ENCODE measurements at regions not wholly inside any gene's neighbourhood (a gene's known extent, or its start where the extent isn't known, plus 50 kb on each side); places are given as distances from the start of the nearest gene placed in this dataset.

DNA sequence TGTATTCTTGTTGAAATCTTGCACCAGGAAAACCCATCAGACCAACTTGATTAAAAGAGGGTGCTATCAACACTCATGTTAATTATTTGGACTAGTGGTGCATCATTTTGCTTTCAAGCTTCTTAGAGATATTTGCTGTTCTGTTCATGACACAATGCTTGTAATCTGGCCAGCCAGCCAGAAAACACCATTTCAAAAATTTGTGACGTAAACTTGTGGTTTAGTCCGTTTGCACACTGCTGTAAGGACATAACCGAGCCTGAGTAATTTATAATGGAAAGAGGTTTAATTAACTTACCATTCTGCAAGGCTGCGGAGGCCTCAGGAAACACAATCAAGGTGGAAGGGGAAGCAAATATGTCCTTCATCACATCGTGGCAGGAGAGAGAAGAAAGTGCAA, 374.3 kb upstream of the TGFBR2 start (continued):
- TF ChIP-seq, protein P1, sequence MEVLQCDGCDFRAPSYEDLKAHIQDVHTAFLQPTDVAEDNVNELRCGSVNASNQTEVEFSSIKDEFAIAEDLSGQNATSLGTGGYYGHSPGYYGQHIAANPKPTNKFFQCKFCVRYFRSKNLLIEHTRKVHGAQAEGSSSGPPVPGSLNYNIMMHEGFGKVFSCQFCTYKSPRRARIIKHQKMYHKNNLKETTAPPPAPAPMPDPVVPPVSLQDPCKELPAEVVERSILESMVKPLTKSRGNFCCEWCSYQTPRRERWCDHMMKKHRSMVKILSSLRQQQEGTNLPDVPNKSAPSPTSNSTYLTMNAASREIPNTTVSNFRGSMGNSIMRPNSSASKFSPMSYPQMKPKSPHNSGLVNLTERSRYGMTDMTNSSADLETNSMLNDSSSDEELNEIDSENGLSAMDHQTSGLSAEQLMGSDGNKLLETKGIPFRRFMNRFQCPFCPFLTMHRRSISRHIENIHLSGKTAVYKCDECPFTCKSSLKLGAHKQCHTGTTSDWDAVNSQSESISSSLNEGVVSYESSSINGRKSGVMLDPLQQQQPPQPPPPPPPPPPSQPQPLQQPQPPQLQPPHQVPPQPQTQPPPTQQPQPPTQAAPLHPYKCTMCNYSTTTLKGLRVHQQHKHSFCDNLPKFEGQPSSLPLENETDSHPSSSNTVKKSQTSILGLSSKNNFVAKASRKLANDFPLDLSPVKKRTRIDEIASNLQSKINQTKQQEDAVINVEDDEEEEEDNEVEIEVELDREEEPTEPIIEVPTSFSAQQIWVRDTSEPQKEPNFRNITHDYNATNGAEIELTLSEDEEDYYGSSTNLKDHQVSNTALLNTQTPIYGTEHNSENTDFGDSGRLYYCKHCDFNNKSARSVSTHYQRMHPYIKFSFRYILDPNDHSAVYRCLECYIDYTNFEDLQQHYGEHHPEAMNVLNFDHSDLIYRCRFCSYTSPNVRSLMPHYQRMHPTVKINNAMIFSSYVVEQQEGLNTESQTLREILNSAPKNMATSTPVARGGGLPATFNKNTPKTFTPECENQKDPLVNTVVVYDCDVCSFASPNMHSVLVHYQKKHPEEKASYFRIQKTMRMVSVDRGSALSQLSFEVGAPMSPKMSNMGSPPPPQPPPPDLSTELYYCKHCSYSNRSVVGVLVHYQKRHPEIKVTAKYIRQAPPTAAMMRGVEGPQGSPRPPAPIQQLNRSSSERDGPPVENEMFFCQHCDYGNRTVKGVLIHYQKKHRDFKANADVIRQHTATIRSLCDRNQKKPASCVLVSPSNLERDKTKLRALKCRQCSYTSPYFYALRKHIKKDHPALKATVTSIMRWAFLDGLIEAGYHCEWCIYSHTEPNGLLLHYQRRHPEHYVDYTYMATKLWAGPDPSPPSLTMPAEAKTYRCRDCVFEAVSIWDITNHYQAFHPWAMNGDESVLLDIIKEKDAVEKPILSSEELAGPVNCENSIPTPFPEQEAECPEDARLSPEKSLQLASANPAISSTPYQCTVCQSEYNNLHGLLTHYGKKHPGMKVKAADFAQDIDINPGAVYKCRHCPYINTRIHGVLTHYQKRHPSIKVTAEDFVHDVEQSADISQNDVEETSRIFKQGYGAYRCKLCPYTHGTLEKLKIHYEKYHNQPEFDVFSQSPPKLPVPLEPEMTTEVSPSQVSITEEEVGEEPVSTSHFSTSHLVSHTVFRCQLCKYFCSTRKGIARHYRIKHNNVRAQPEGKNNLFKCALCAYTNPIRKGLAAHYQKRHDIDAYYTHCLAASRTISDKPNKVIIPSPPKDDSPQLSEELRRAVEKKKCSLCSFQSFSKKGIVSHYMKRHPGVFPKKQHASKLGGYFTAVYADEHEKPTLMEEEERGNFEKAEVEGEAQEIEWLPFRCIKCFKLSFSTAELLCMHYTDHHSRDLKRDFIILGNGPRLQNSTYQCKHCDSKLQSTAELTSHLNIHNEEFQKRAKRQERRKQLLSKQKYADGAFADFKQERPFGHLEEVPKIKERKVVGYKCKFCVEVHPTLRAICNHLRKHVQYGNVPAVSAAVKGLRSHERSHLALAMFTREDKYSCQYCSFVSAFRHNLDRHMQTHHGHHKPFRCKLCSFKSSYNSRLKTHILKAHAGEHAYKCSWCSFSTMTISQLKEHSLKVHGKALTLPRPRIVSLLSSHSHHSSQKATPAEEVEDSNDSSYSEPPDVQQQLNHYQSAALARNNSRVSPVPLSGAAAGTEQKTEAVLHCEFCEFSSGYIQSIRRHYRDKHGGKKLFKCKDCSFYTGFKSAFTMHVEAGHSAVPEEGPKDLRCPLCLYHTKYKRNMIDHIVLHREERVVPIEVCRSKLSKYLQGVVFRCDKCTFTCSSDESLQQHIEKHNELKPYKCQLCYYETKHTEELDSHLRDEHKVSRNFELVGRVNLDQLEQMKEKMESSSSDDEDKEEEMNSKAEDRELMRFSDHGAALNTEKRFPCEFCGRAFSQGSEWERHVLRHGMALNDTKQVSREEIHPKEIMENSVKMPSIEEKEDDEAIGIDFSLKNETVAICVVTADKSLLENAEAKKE (CRISPR knock-in tag; IDR thresholded peaks at IDR 0.05), result no peak
- TF ChIP-seq EZH2phosphoT487 (IDR thresholded peaks at IDR 0.05; ENCODE audit: unreplicated experiment) (no peak), CTCF (conservative IDR thresholded peaks at IDR 0.05; ENCODE audit: low read depth in 2 of 2) (no peak), EZH2 (IDR thresholded peaks at IDR 0.05; ENCODE audit: low read depth, unreplicated experiment) (no peak), ZNF331 (CRISPR knock-in tag; IDR thresholded peaks at IDR 0.05; ENCODE audit: low read depth) (no peak)
- TF ChIP-seq, protein P2, sequence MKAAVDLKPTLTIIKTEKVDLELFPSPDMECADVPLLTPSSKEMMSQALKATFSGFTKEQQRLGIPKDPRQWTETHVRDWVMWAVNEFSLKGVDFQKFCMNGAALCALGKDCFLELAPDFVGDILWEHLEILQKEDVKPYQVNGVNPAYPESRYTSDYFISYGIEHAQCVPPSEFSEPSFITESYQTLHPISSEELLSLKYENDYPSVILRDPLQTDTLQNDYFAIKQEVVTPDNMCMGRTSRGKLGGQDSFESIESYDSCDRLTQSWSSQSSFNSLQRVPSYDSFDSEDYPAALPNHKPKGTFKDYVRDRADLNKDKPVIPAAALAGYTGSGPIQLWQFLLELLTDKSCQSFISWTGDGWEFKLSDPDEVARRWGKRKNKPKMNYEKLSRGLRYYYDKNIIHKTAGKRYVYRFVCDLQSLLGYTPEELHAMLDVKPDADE (IDR thresholded peaks at IDR 0.05), result no peak

All from GM23338 (cell line).